GM19455 (cell line): ENCODE measurements at regions not wholly inside any gene's neighbourhood (a gene's known extent, or its start where the extent isn't known, plus 50 kb on each side); places are given as distances from the start of the nearest gene placed in this dataset.
"Not testable (repeated sequence)": the region's sequence is repeated elsewhere in the genome, so short reads cannot be mapped to it uniquely, and the experiment has no call there.

Experiments
- ATAC-seq: cut with Tn5 transposase; IDR thresholded peaks from one replicate; pipeline ENCODE4 v1.9.1; 2021; ENCODE audit not compliant: unreplicated experiment

- not testable (repeated sequence) for ATAC-seq
Measured at GRCh38 chr7:153989066-153989627, 63.1 kb upstream of the DPP6 start.

- not testable (repeated sequence) for ATAC-seq
Measured at GRCh38 chr7:153989742-153990425, 62.3 kb upstream of the DPP6 start.

GRCh38 chr7:153991471-153991870 is 60.7 kb upstream of the DPP6 start:
- not testable (repeated sequence) for ATAC-seq

GRCh38 chr7:153993402-153993801 is 58.8 kb upstream of the DPP6 start:
- ATAC-seq: not testable (repeated sequence)

DNA sequence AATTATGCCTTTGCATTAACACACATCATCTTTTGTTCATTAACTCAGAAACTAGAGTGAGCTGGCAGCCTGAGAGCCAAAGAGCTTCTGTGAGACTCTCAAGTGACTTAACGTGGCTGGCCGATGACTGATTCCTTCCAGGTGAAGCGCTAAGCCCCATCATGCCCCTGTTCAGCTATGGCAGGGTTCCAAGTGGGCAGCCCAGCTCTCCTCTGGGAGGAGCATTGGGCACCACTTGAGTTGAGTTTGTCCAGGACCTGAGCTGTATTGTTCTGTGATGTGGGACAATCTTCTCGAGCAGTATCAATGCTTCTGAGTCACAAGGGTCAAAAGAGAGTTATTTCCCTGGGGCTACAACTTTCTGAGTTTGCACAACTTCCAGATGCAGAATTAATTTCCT is 53.3 kb upstream of the DPP6 start:
- not testable (repeated sequence) for ATAC-seq
